H1 (cell line): ENCODE measurements at regions not wholly inside any gene's neighbourhood (a gene's known extent, or its start where the extent isn't known, plus 50 kb on each side); places are given as distances from the start of the nearest gene placed in this dataset.

Experiments
- CTCF ChIA-PET: fragments of 300-600 bp; sonication (Branson Sonifier 250); formaldehyde crosslinking; loops from one replicate; lab custom pipeline; 2021; ENCODE audit not compliant: partially characterized antibody; lab: Charles Lee
- POLR2A ChIA-PET: fragments of 300-600 bp; sonication (Branson Sonifier 250); formaldehyde crosslinking; loops from one replicate; lab custom pipeline; 2021; ENCODE audit warnings: inconsistent platforms; ENCODE audit not compliant: partially characterized antibody; lab: Charles Lee
- DNase-seq, 2 experiments: peaks; one replicate each; pipeline versions ENCODE4 v3.0.0 to v3.0.0-alpha.2; 2010 to 2022; ENCODE audit warnings: low spot score in 2 of 2, low read depth in 1 of 2, mixed read lengths in 1 of 2
- FAIRE-seq: peaks from 2 replicates; lab custom pipeline; 2011; peaks lifted over from hg19 to GRCh38; lab: Jason Lieb, UNC
- H2AFZ ChIP-seq: 2 replicates; pipeline ENCODE4 v1.8.1; 2012; ENCODE audit warnings: low read length, inconsistent platforms
- H2AK5ac ChIP-seq: 2 replicates; pipeline ENCODE4 v1.6.1; 2013; ENCODE audit warnings: low read depth, low read length
- H2BK120ac ChIP-seq: replicated peaks from 2 replicates; pipeline ENCODE3; 2013; ENCODE audit warnings: low read depth, low read length, inconsistent platforms
- H2BK12ac ChIP-seq: 2 replicates; pipeline ENCODE4 v1.6.1; 2013; ENCODE audit warnings: low read depth, low read length
- H2BK15ac ChIP-seq: 2 replicates; pipeline ENCODE4 v1.6.1; 2013; ENCODE audit warnings: low read length
- H2BK20ac ChIP-seq: 2 replicates; pipeline ENCODE4 v1.6.1; 2013; ENCODE audit warnings: low read length
- H2BK5ac ChIP-seq: 2 replicates; pipeline ENCODE4 v1.6.1; 2013; ENCODE audit warnings: low read depth, low read length
- H3K14ac ChIP-seq: 2 replicates; pipeline ENCODE4 v1.6.1; 2013; ENCODE audit warnings: inconsistent platforms; ENCODE audit not compliant: insufficient read length
- H3K18ac ChIP-seq: 2 replicates; pipeline ENCODE4 v1.6.1; 2013; ENCODE audit warnings: low read length; ENCODE audit errors: extremely low read depth
- H3K23ac ChIP-seq: 2 replicates; pipeline ENCODE4 v1.6.1; 2013; ENCODE audit warnings: inconsistent platforms; ENCODE audit not compliant: insufficient read length
- H3K23me2 ChIP-seq: 2 replicates; pipeline ENCODE4 v1.6.1; 2013; ENCODE audit warnings: low read depth, low read length
- H3K27ac ChIP-seq: 2 replicates; pipeline ENCODE4 v1.6.1; 2011; ENCODE audit warnings: low read depth, low read length, inconsistent platforms
- H3K27me3 ChIP-seq, 4 experiments: replicated peaks in 1 of 4; 1 replicate in 1 of 4; 2 replicates in 3 of 4; pipeline versions ENCODE4 v1.6.1 to v1.8.1; 2011 to 2013; ENCODE audit warnings: low read length in 3 of 4, mild to moderate bottlenecking in 3 of 4, inconsistent platforms in 2 of 4, mixed read lengths in 2 of 4, moderate library complexity in 1 of 4; ENCODE audit not compliant: control insufficient read depth in 3 of 4, insufficient read depth in 3 of 4; ENCODE audit errors: extremely low read depth in 1 of 4
- H3K36me3 ChIP-seq, 4 experiments: 2 replicates each; pipeline versions ENCODE4 v1.6.1 to v1.8.1; 2011 to 2013; ENCODE audit warnings: mild to moderate bottlenecking in 4 of 4, low read length in 3 of 4, moderate library complexity in 2 of 4, control low read depth in 1 of 4, inconsistent platforms in 1 of 4; ENCODE audit not compliant: insufficient read depth in 4 of 4, control insufficient read depth in 2 of 4
- H3K4ac ChIP-seq: replicated peaks from 2 replicates; pipeline ENCODE3; 2013; ENCODE audit warnings: low read length, low read depth, mixed read lengths, inconsistent platforms; ENCODE audit not compliant: insufficient read length
- H3K4me1 ChIP-seq, 4 experiments: replicated peaks in 1 of 4; 1 replicate in 1 of 4; 2 replicates in 3 of 4; pipeline versions ENCODE4 v1.6.1 to v1.8.1; 2011 to 2013; ENCODE audit warnings: low read length in 3 of 4, inconsistent platforms in 2 of 4, mixed read lengths in 1 of 4; ENCODE audit not compliant: insufficient read depth in 4 of 4, control insufficient read depth in 3 of 4
- H3K4me2 ChIP-seq, 2 experiments: 2 replicates each; pipeline versions ENCODE4 v1.6.1 to v1.8.1; 2011 to 2013; ENCODE audit warnings: low read depth in 2 of 2, low read length in 2 of 2, control low read depth in 1 of 2, inconsistent platforms in 1 of 2, mild to moderate bottlenecking in 1 of 2; ENCODE audit not compliant: insufficient read depth in 1 of 2
- H3K4me3 ChIP-seq, 4 experiments: fragments of 200-600, 300-600 bp in 1 of 4; sonication (generic), shearing (Covaris generic), sonication (Bioruptor Twin) in 1 of 4; 2 replicates each; pipeline versions ENCODE4 v1.5.1 to v1.8.1; 2011 to 2016; ENCODE audit warnings: low read length in 4 of 4, low read depth in 3 of 4, control low read depth in 2 of 4, inconsistent platforms in 2 of 4, mild to moderate bottlenecking in 2 of 4, mixed read lengths in 1 of 4, moderate library complexity in 1 of 4; ENCODE audit not compliant: insufficient read depth in 2 of 4; ENCODE audit errors: extremely low read depth in 1 of 4
- H3K56ac ChIP-seq: replicated peaks from 2 replicates; pipeline ENCODE3; 2013; ENCODE audit warnings: low read depth, mild to moderate bottlenecking, mixed read lengths, low read length, inconsistent platforms; ENCODE audit not compliant: insufficient read length
- H3K79me1 ChIP-seq: 2 replicates; pipeline ENCODE4 v1.6.1; 2013; ENCODE audit warnings: low read depth, low read length, control low read depth
- H3K79me2 ChIP-seq, 2 experiments: 2 replicates each; pipeline versions ENCODE4 v1.6.1 to v1.8.1; 2012 to 2013; ENCODE audit warnings: low read length in 2 of 2, mild to moderate bottlenecking in 2 of 2, inconsistent platforms in 1 of 2; ENCODE audit not compliant: insufficient read depth in 2 of 2, control insufficient read depth in 1 of 2
- H3K9ac ChIP-seq, 4 experiments: replicated peaks in 1 of 4; 1 replicate in 1 of 4; 2 replicates in 3 of 4; pipeline versions ENCODE4 v1.6.1 to v1.8.1; 2011 to 2013; ENCODE audit warnings: low read depth in 3 of 4, low read length in 3 of 4, control low read depth in 2 of 4, mild to moderate bottlenecking in 2 of 4, moderate library complexity in 2 of 4, inconsistent platforms in 1 of 4; ENCODE audit errors: extremely low read depth in 1 of 4
- H3K9me3 ChIP-seq, 2 experiments: 2 replicates each; pipeline versions ENCODE4 v1.6.1 to v1.8.1; 2012 to 2013; ENCODE audit warnings: mild to moderate bottlenecking in 2 of 2, moderate library complexity in 2 of 2, control low read depth in 1 of 2, inconsistent platforms in 1 of 2, low read depth in 1 of 2, low read length in 1 of 2, mixed read lengths in 1 of 2; ENCODE audit not compliant: insufficient read depth in 2 of 2
- H4K20me1 ChIP-seq, 2 experiments: replicated peaks in 1 of 2; 2 replicates each; pipeline versions ENCODE3 to v1.8.1; 2011 to 2013; ENCODE audit warnings: inconsistent platforms in 2 of 2, low read length in 2 of 2, mild to moderate bottlenecking in 1 of 2; ENCODE audit not compliant: insufficient read depth in 2 of 2, control insufficient read depth in 1 of 2
- H4K5ac ChIP-seq: 2 replicates; pipeline ENCODE4 v1.6.1; 2013; ENCODE audit warnings: low read length, low read depth, mixed read lengths, inconsistent platforms; ENCODE audit not compliant: insufficient read length
- H4K8ac ChIP-seq: 2 replicates; pipeline ENCODE4 v1.8.0; 2013; ENCODE audit warnings: mild to moderate bottlenecking, moderate library complexity, low read length, inconsistent platforms; ENCODE audit not compliant: insufficient read depth; ENCODE audit errors: extremely low read depth
- H4K91ac ChIP-seq: replicated peaks from 2 replicates; pipeline ENCODE3; 2013; ENCODE audit warnings: low read length, mixed read lengths, inconsistent platforms; ENCODE audit not compliant: insufficient read length
- ASH2L ChIP-seq: fragments of 200-600, 300-600 bp; sonication (generic); IDR thresholded peaks from one replicate; pipeline ENCODE4 v1.7.1; 2017; ENCODE audit warnings: low read length
- ATF3 ChIP-seq: IDR thresholded peaks from 2 replicates; pipeline ENCODE4 v1.6.1; 2011; ENCODE audit warnings: low read depth, mild to moderate bottlenecking, low read length; ENCODE audit not compliant: insufficient read depth
- BACH1 ChIP-seq: IDR thresholded peaks from 2 replicates; pipeline ENCODE4 v1.6.1; 2012; ENCODE audit warnings: low read length, improper control_type of control experiment
- CBX8 ChIP-seq: fragments of 300-800, 300-1000 bp; sonication (generic); IDR thresholded peaks from 2 replicates; pipeline ENCODE4 v1.7.1; 2016; ENCODE audit warnings: low read depth, low read length, borderline replicate concordance
- CHD1 ChIP-seq: IDR thresholded peaks from 2 replicates; pipeline ENCODE4 v1.6.1; 2012; ENCODE audit warnings: low read depth, low read length, improper control_type of control experiment
- EGR1 ChIP-seq: IDR thresholded peaks from 2 replicates; pipeline ENCODE4 v1.6.1; 2011; ENCODE audit warnings: low read depth, low read length, borderline replicate concordance
- GTF2F1 ChIP-seq: IDR thresholded peaks from 2 replicates; pipeline ENCODE4 v1.6.1; 2012; ENCODE audit warnings: low read depth, low read length, improper control_type of control experiment, borderline replicate concordance
- KDM4A ChIP-seq: IDR thresholded peaks from one replicate; pipeline ENCODE4 v1.7.1; 2012; ENCODE audit warnings: low read depth, mild to moderate bottlenecking, moderate library complexity, low read length, inconsistent platforms; ENCODE audit not compliant: severe bottlenecking
- MAX ChIP-seq: IDR thresholded peaks from 2 replicates; pipeline ENCODE4 v1.6.1; 2012; ENCODE audit warnings: inconsistent platforms
- RNF2 ChIP-seq: fragments of 200-900, 300-1000 bp; sonication (generic); IDR thresholded peaks from 2 replicates; pipeline ENCODE4 v1.7.1; 2016; ENCODE audit warnings: borderline replicate concordance, low read depth, mild to moderate bottlenecking, antibody characterized with exemption, low read length; ENCODE audit not compliant: poor library complexity, severe bottlenecking; ENCODE audit errors: missing control alignments
- TAF1 ChIP-seq: IDR thresholded peaks from 2 replicates; pipeline ENCODE4 v1.6.1; 2011; ENCODE audit warnings: mild to moderate bottlenecking, low read depth, low read length
- TCF12 ChIP-seq: IDR thresholded peaks from 2 replicates; pipeline ENCODE4 v1.6.1; 2011; ENCODE audit warnings: low read depth, mild to moderate bottlenecking, low read length
- WGBS, 2 experiments: shearing (Covaris generic) in 1 of 2; methylation state at CpG; one replicate each; pipeline versions ENCODE4 v1.1.6 to v1.1.7; 2013 to 2015; ENCODE audit warnings: low lambda C conversion rate in 2 of 2, mixed read lengths in 2 of 2, inconsistent platforms in 1 of 2, low coverage in 1 of 2, missing lambda C conversion rate in 1 of 2; ENCODE audit not compliant: insufficient replicate concordance in 2 of 2, insufficient coverage in 1 of 2, insufficient read length in 1 of 2; ENCODE audit errors: extremely low coverage in 1 of 2, missing lambda C conversion rate in 1 of 2; 5-methylcytosine and 5-hydroxymethylcytosine counted together

- H2BK5ac ChIP-seq = no peak overlapping the region
- H2BK120ac ChIP-seq = no peak overlapping the region
- no peak overlapping the region for H3K56ac ChIP-seq
- H3K9ac ChIP-seq = no peak overlapping the region
- H4K8ac ChIP-seq = no peak overlapping the region
- no peak overlapping the region for H3K27ac ChIP-seq
- no peak overlapping the region for H3K23ac ChIP-seq
- H3K4me1 ChIP-seq = peaks cover 0 to 3% (median 2%) of the 10 kb centered on the region in 4 experiments; a peak in 3 of 7 replicates
- no peak for FAIRE-seq
- H2BK15ac ChIP-seq = no peak overlapping the region
- no peak overlapping the region for H4K91ac ChIP-seq
- H3K23me2 ChIP-seq = no peaks in the 10 kb centered on the region
- H2BK12ac ChIP-seq = no peak overlapping the region
- no peak overlapping the region for H2AFZ ChIP-seq
- no peak for TF ChIP-seq CHD1
- TF ChIP-seq MAX = no peak
- no peak for TF ChIP-seq ASH2L
- TF ChIP-seq RNF2 = no peak
- no peak for TF ChIP-seq BACH1
- TF ChIP-seq TAF1 = no peak
- no peak for TF ChIP-seq TCF12
- no peak for TF ChIP-seq EGR1
- no peak for TF ChIP-seq ATF3
- no peak for TF ChIP-seq GTF2F1
- TF ChIP-seq CBX8 = no peak
- TF ChIP-seq KDM4A = no peak
- H3K14ac ChIP-seq = no peak overlapping the region
- no peak overlapping the region for H4K5ac ChIP-seq
- H3K4me3 ChIP-seq = no peak overlapping the region
- H3K18ac ChIP-seq = no peak overlapping the region
- H3K79me2 ChIP-seq = no peaks in the 10 kb centered on the region
- no peak overlapping the region for H3K4me2 ChIP-seq
- no peaks in the 10 kb centered on the region for H3K79me1 ChIP-seq
- 89% methylated on average over 2 of the region's 2 CpGs; no CpG with 5 or more reads in 1 of the 2 experiments for WGBS, 2 experiments
- no peaks in the 10 kb centered on the region for H4K20me1 ChIP-seq
- peaks cover 0 to 2% (median 0%) of the 10 kb centered on the region in 4 experiments; a peak in 2 of 8 replicates for H3K36me3 ChIP-seq
- DNase-seq = no peak
- H2BK20ac ChIP-seq = no peak overlapping the region
- POLR2A ChIA-PET = no interaction called here
- no peak overlapping the region for H2AK5ac ChIP-seq
- H3K4ac ChIP-seq = no peak overlapping the region
- no peaks in the 10 kb centered on the region for H3K27me3 ChIP-seq
- H3K9me3 ChIP-seq = peaks cover 0 to 3% of the 10 kb centered on the region in 2 experiments; a peak in 2 of 4 replicates
- CTCF ChIA-PET = interaction anchor here (0.8 kb wide), 1 partner anchor 10 kb away, joined by 3 read pairs; no protein-coding TSS in a partner anchor
Observed at GRCh38 chr13:61905054-61905453, 489.4 kb upstream of the PCDH20 start.
